Cardiac muscle cell (in vitro differentiated cells and primary cell): ENCODE measurements at regions not wholly inside any gene's neighbourhood (a gene's known extent, or its start where the extent isn't known, plus 50 kb on each side); places are given as distances from the start of the nearest gene placed in this dataset.

ENCODE experiments used
- DNase-seq, 2 donors: peaks; one replicate each; pipeline versions ENCODE4 v3.0.0 to v3.0.0-alpha.2; 2010 to 2017; ENCODE audit warnings: low read depth in 1 of 2, low spot score in 1 of 2
- H3K27ac ChIP-seq: fragments of 200-600 bp; sonication (generic); 2 replicates; pipeline ENCODE4 v1.5.1; 2016
- H3K27me3 ChIP-seq: fragments of 200-600 bp; sonication (generic); 2 replicates; pipeline ENCODE4 v1.6.0; 2016; ENCODE audit warnings: control low read depth
- H3K36me3 ChIP-seq: fragments of 200-600 bp; sonication (generic); 2 replicates; pipeline ENCODE4 v1.5.1; 2016; ENCODE audit warnings: control low read depth
- H3K4me1 ChIP-seq: fragments of 200-600 bp; sonication (generic); 2 replicates; pipeline ENCODE4 v1.8.1; 2017; ENCODE audit warnings: low read depth, mild to moderate bottlenecking, mixed run types
- H3K4me3 ChIP-seq: fragments of 200-600 bp; sonication (generic); 2 replicates; pipeline ENCODE4 v1.5.1; 2016; ENCODE audit warnings: mild to moderate bottlenecking
- H3K9me3 ChIP-seq: fragments of 200-600 bp; sonication (generic); 2 replicates; pipeline ENCODE4 v1.5.1; 2017; ENCODE audit warnings: low read depth, mild to moderate bottlenecking, control low read depth
- CTCF ChIP-seq: IDR thresholded peaks from 2 replicates; pipeline ENCODE4 v1.5.1; 2012; ENCODE audit warnings: low read depth, mild to moderate bottlenecking, low read length

GRCh38 chr6:93549868-93550267 is 130.5 kb upstream of the EPHA7 start:
- no peak overlapping the region for H3K27ac ChIP-seq
- no peak for DNase-seq
- H3K4me1 ChIP-seq: no peaks in the 10 kb centered on the region
- H3K36me3 ChIP-seq: no peaks in the 10 kb centered on the region
- H3K9me3 ChIP-seq: no peaks in the 10 kb centered on the region
- no peak for TF ChIP-seq CTCF
- no peak overlapping the region for H3K4me3 ChIP-seq
- no peaks in the 10 kb centered on the region for H3K27me3 ChIP-seq

GRCh38 chr6:93524671-93525451 is 105.5 kb upstream of the EPHA7 start:
- Histone ChIP-seq H3K27me3 (no peaks in the 10 kb centered on the region), H3K9me3 (no peaks in the 10 kb centered on the region), H3K4me1 (no peaks in the 10 kb centered on the region), H3K27ac (no peak overlapping the region), H3K4me3 (no peak overlapping the region), H3K36me3 (no peaks in the 10 kb centered on the region)
- no peak for TF ChIP-seq CTCF
- no peak for DNase-seq

- TF ChIP-seq CTCF: no peak
- Histone ChIP-seq H3K36me3 (no peaks in the 10 kb centered on the region), H3K9me3 (no peaks in the 10 kb centered on the region), H3K27ac (no peak overlapping the region), H3K27me3 (no peaks in the 10 kb centered on the region), H3K4me1 (no peaks in the 10 kb centered on the region), H3K4me3 (no peak overlapping the region)
- DNase-seq: no peak
These were observed 104.0 kb upstream of the EPHA7 start for GRCh38 chr6:93523365-93523764.

- TF ChIP-seq CTCF: no peak
- no peaks in the 10 kb centered on the region for H3K9me3 ChIP-seq
- H3K36me3 ChIP-seq: no peaks in the 10 kb centered on the region
- DNase-seq: no peak
- no peaks in the 10 kb centered on the region for H3K4me1 ChIP-seq
- no peak overlapping the region for H3K27ac ChIP-seq
- no peak overlapping the region for H3K4me3 ChIP-seq
- H3K27me3 ChIP-seq: no peaks in the 10 kb centered on the region
These were observed 97.1 kb upstream of the EPHA7 start for GRCh38 chr6:93516441-93516840.

GRCh38 chr6:93515736-93516135 is 96.4 kb upstream of the EPHA7 start:
- Histone ChIP-seq H3K9me3 (no peaks in the 10 kb centered on the region), H3K27me3 (no peaks in the 10 kb centered on the region), H3K4me1 (no peaks in the 10 kb centered on the region), H3K27ac (no peak overlapping the region), H3K4me3 (no peak overlapping the region), H3K36me3 (no peaks in the 10 kb centered on the region)
- DNase-seq: no peak
- TF ChIP-seq CTCF: no peak
